GM23248 (cell line): ENCODE measurements at regions not wholly inside any gene's neighbourhood (a gene's known extent, or its start where the extent isn't known, plus 50 kb on each side); places are given as distances from the start of the nearest gene placed in this dataset.
"Not testable (repeated sequence)": the region's sequence is repeated elsewhere in the genome, so short reads cannot be mapped to it uniquely, and the experiment has no call there.

Source experiments
- EZH2 ChIP-seq: fragments of 200-600 bp; sonication (generic); IDR thresholded peaks from 2 replicates; pipeline ENCODE4 v1.6.1; 2018; ENCODE audit warnings: antibody characterized with exemption, mild to moderate bottlenecking; ENCODE audit not compliant: insufficient read depth, poor library complexity, severe bottlenecking
- EZH2phosphoT487 ChIP-seq: fragments of 200-600 bp; sonication (generic); IDR thresholded peaks from 2 replicates; pipeline ENCODE4 v1.6.1; 2018; ENCODE audit warnings: antibody characterized with exemption, moderate library complexity, mild to moderate bottlenecking, low read depth; ENCODE audit not compliant: insufficient read depth

DNA sequence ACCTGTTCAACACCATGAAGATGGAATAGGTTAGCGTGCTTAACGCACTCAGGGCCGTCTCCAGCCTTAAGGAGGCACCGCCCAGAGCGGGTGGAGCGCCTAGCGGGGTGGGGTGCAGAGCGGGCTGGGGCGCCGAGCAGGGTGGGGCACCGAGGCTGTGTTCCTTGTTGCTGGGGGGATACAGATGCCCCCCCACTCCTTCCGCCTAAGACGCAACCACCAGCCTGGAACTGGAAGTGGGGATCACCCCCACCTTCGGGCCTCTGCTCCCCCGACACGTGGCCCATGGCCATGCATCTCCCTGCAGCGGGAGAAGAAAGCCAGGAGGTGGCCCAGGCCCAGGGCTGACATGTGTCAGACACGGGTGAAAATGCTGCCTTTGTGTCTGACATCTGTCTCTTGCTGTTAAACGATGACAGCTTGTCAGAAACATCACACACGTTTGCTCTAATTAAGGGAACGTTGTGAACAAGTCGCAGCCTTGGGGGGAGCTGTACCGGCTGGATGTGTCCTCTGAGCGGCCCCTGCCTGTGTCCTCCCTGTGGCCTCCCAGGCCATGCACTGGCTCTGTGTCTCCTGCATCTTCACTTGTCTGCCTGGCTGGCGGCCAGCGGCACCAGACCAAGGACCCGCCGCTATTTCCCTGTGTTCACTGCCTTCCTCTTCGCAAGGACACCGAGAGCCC lies 192.5 kb downstream of the LAT start:
- TF ChIP-seq EZH2, EZH2phosphoT487: not testable (repeated sequence)
